Motor neuron (in vitro differentiated cells): ENCODE measurements at regions not wholly inside any gene's neighbourhood (a gene's known extent, or its start where the extent isn't known, plus 50 kb on each side); places are given as distances from the start of the nearest gene placed in this dataset.
"Not testable (repeated sequence)": the region's sequence is repeated elsewhere in the genome, so short reads cannot be mapped to it uniquely, and the experiment has no call there.

Source experiments
- ATAC-seq, 8 experiments: fragments of 200-7000 bp; cut with Tn5 transposase; replicated peaks in 6 of 8; 2 replicates each; pipeline ENCODE4 v1.8.0; 2021; ENCODE audit warnings: mild to moderate bottlenecking in 8 of 8, moderate library complexity in 8 of 8
- H3K27ac ChIP-seq, 2 donors: fragments of 250-450 bp; sonication (Bioruptor Pico); 2 replicates each; pipeline ENCODE4 v1.9.0; 2021; ENCODE audit warnings: antibody characterized with exemption in 2 of 2, mild to moderate bottlenecking in 2 of 2, moderate library complexity in 1 of 2
- H3K4me1 ChIP-seq, 2 donors: fragments of 250-450 bp; sonication (Bioruptor Pico); replicated peaks in 1 of 2; 2 replicates each; pipeline ENCODE4 v1.6.1; 2021; ENCODE audit warnings: antibody characterized with exemption in 2 of 2, mild to moderate bottlenecking in 2 of 2, moderate library complexity in 1 of 2
- H3K4me3 ChIP-seq, 5 donors: fragments of 250-450 bp; sonication (Bioruptor Pico); 2 replicates each; pipeline ENCODE4 v1.9.0; 2021; ENCODE audit warnings: antibody characterized with exemption in 5 of 5, mild to moderate bottlenecking in 5 of 5, moderate library complexity in 4 of 5
- WGBS, 10 experiments: fragments of 450-650 bp; shearing (Covaris generic); methylation state at CpG; one replicate each; pipeline ENCODE4 v1.0.0; 2022; 5-methylcytosine and 5-hydroxymethylcytosine counted together
- in situ Hi-C, 9 experiments: fragments of 400-800 bp; cut with MboI; loops; one replicate each; pipeline ENCODE4 v1.15.0; 2021; ENCODE audit warnings: low sequenced_read_pairs in 9 of 9, low pct_unique_long_range_greater_than_20kb in 2 of 9; ENCODE audit not compliant: unreplicated experiment in 9 of 9

DNA sequence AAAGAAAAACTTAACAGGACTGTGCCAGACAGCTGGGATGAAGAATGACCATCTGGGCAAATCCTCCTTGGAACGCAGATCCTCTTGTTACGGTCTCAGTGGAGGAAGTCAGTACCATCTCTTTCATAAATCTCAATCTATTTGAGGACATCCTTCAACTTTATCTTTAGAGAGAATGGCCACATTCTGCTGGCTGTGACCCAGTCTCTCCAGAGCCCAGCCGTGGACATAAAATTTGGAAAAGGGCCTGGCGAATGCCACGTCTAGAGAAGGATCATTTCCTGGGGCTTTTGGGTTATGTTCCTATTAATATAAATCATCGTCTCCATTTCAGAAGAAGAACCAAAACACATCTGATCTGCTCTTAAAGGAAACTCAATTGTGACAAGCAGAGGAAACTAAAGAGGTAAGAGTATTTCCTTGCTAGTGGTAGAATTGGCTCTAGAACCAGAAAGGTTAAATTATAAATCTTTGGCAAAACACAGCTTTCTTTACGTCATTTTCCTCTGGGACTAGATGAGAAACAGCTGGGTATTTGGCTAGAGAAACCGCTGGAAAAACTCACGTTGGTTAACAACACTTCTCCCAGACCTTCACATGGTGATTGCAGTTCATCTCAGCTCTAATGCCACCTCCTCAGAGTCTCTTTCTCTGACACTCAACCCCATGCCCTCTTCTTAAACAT lies 164.7 kb downstream of the CHIC2 start:
- 19 to 100% (median 80%) methylated on average over 1 to 9 of the region's 9 CpGs for WGBS, 10 experiments
- no peak overlapping the region for H3K27ac ChIP-seq
- H3K4me3 ChIP-seq, result no peak overlapping the region
- ATAC-seq, result no peak
- no peaks in the 10 kb centered on the region for H3K4me1 ChIP-seq
- in situ Hi-C loops, result loop anchor here in 8 of 9 experiments (10.0 to 25.0 kb wide), 6 partner anchors 187 to 887 kb away; partner anchors contain the start of gene PDGFRA (in 1 of the 8)

DNA sequence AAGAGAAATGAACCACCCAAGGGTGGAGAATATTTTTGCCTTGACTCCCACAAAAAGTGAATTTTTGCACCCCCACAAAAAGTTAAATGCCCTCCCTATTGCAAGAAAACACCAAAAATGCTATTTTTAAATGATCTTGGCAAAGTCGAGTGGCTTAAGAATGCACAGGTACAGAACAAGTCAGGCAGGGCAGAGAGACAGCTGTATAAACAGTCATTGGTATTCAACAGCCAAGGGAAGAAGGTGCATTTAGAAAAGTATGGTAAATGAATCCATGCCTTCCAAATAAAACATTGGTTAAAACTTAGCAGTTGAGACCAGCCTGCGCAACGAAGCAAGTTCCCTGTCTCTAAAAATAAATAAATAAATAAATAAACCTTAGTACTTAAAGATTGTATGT lies 169.3 kb downstream of the CHIC2 start:
- no peak overlapping the region for H3K4me3 ChIP-seq
- ATAC-seq, result no peak
- in situ Hi-C loops, result no loop called here
- H3K4me1 ChIP-seq, result no peaks in the 10 kb centered on the region
- H3K27ac ChIP-seq, result no peak overlapping the region
- WGBS, 10 experiments, result 29 to 100% (median 83%) methylated on average over 1 to 3 of the region's 3 CpGs

DNA sequence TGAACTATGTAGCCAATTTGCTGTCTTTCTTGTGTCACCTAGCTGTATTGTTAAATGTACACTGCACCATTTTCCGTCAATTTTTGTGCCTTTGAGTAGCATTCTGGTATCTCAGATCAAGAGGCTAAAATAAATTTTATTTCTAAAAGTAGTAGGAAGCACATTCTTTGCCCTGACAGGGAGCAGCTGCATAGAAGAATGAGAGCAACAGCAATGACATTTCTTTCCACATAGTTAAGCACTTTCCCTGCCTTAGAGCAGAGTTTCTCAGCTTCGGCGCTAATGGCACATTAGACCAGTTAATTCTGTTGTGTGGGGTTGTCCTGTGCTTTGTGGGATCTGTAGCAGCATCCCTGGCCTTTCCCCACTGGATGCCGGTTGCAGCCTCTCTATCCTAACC lies 173.9 kb downstream of the CHIC2 start:
- Histone ChIP-seq H3K27ac (no peak overlapping the region), H3K4me3 (no peak overlapping the region), H3K4me1 (no peaks in the 10 kb centered on the region)
- in situ Hi-C loops, result no loop called here
- ATAC-seq, result no peak
- 45 to 100% (median 80%) methylated on average over 1 to 3 of the region's 4 CpGs; no CpG with 5 or more reads in 1 of the 10 experiments for WGBS, 10 experiments

DNA sequence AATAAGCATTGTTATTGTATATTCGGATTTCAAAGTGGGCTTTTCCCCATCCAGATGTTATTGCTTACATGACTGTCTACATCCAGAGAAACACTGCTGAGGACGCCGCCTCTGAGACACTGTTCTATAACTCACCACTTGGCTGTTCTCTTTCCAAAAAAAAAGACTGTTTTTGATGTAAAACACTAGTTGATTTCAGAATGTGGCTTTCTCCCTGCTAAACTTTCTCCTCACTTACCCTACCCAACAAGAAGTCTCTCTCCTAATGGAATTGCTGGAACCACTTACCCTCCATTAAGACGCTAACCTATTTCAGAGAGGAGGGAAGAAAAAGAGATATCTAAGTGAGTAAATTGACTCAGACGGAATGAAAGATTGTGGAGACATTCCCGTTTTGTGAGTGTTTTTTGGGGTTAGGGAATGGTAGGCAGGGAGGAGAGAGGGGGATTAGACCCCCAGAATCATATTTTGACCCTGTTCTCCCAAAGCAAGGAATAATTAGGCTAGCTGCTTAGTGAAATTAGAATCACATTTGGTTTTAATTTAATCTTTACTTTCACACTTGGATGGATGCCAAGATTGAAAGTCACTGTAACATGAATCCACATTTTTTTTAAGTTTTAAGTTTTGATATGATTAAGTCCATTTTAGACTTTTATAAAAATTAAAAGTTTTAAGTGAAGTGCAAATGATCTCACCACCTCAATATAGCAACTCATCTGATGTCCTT lies 174.9 kb downstream of the CHIC2 start:
- Histone ChIP-seq H3K27ac (no peak overlapping the region), H3K4me3 (no peak overlapping the region), H3K4me1 (no peaks in the 10 kb centered on the region)
- WGBS, 10 experiments, result 20 to 86% (median 58%) methylated on average over 2 to 6 of the region's 6 CpGs; no CpG with 5 or more reads in 2 of the 10 experiments
- in situ Hi-C loops, result no loop called here
- ATAC-seq, result peak in 1 of 8 experiments; percentile 40

DNA sequence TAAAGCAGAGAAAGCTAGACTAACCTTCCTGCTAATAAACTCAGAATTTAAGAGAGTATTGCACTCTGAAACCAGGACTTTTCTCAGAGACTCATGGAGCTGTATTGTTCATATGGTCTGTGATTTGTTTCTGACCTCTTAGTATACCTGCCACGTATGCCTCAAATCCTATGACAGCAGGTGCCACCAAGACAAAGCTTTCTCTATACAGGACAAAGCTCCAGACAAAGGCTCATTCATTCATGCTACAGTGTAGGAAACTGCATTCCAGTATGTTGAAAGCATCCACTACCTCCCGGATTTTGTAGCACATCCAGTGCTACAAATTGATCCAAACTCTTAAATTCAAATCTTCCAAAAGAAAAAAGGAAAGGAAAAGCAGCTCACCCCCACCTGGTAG lies 178.3 kb downstream of the CHIC2 start:
- Histone ChIP-seq H3K4me1 (no peaks in the 10 kb centered on the region), H3K4me3 (no peak overlapping the region), H3K27ac (no peak overlapping the region)
- no peak for ATAC-seq
- 0 to 80% (median 36%) methylated on average over 1 to 2 of the region's 2 CpGs; no CpG with 5 or more reads in 2 of the 10 experiments for WGBS, 10 experiments
- in situ Hi-C loops, result no loop called here

DNA sequence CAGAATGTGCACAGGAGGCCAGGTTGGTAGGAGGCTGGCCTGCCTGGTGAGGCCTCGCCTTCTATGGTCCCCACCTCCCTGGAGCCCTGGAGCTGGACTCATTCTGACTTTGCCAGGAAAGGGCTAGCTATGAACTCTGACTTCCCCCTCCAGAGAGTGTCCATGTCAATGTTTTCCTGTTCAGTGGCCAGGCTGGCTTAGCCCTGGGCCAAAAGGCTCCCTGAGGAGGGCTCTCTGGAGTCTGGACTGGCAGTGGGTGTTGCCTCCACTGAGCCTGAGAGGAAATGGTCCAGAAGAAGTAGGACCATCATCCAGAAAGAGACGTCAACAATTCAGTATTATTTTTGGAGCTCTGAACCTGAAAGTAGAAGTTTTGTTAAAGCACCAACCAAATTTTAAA lies 178.7 kb downstream of the CHIC2 start:
- Histone ChIP-seq H3K4me1 (no peaks in the 10 kb centered on the region), H3K27ac (no peak overlapping the region), H3K4me3 (no peak overlapping the region)
- 40 to 79% (median 67%) methylated on average over 1 to 2 of the region's 2 CpGs; no CpG with 5 or more reads in 5 of the 10 experiments for WGBS, 10 experiments
- ATAC-seq, result no peak
- in situ Hi-C loops, result no loop called here

DNA sequence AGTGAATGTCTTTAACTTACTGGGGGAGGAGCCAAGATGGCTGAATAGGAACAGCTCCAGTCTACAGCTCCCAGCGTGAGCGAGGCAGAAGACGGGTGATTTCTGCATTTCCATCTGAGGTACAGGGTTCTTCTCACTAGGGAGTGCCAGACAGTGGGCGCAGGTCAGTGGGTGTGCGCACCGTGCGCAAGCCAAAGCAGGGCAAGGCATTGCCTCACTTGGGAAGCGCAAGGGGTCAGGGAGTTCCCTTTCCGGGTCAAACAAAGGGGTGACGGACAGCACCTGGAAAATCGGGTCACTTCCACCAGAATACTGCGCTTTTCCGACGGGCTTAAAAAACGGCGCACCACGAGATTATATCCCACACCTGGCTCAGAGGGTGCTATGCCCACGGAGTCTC lies 187.3 kb downstream of the CHIC2 start:
- in situ Hi-C loops, ATAC-seq, H3K4me3 ChIP-seq, H3K4me1 ChIP-seq, H3K27ac ChIP-seq: not testable (repeated sequence)
- 87 to 93% methylated on average over 3 of the region's 18 CpGs; no CpG with 5 or more reads in 8 of the 10 experiments for WGBS, 10 experiments

DNA sequence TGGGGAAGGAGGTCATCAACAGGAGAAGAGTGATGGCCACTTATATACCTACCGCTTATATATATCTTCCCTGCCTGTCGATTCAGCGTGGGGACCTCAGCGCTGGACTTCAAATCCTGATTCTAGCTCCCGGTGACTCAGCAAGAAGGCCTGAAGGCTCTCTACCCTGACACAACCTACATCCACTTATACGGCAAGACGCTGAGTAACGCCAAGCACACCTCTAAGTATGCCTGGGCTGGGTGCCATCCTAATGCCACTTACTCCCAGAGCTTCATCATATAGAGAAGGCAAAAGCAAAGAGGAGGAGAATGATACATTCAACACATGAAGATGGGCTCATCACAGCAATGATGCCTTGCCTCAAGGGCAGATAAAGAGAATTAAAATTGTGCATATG lies 198.3 kb downstream of the CHIC2 start:
- WGBS, 10 experiments, result 86 to 100% (median 100%) methylated on average over 1 to 8 of the region's 8 CpGs; no CpG with 5 or more reads in 3 of the 10 experiments
- no peak for ATAC-seq

DNA sequence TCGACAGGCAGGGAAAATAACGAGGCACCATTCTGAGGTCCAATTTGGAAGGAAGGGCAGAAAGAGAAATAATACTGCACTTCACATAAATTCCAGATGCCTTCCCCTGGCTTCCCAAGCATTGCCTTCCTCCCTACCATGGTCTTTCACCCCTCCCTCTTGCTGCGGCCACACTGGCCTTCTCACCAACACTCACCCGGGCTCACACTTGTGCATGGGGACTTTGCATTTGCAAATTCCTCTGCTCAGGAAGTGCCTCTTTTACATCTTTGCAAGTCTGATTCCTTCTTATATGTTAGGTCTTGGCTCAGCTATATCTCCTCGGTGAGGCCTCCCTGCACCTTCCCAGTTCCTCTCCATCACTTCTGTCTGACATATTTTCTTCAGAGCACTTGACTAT lies 199.4 kb downstream of the CHIC2 start:
- in situ Hi-C loops, result no loop called here
- WGBS, 10 experiments, result 0 to 100% (median 26%) methylated on average over 1 to 4 of the region's 5 CpGs; no CpG with 5 or more reads in 2 of the 10 experiments

More for the DNA sequence above, 198.3 kb downstream of the CHIC2 start:
- Histone ChIP-seq H3K4me3 (no peak overlapping the region), H3K4me1 (peaks cover 10 to 27% of the 10 kb centered on the region in 2 donors), H3K27ac (no peak overlapping the region)
- in situ Hi-C loops, result no loop called here

DNA sequence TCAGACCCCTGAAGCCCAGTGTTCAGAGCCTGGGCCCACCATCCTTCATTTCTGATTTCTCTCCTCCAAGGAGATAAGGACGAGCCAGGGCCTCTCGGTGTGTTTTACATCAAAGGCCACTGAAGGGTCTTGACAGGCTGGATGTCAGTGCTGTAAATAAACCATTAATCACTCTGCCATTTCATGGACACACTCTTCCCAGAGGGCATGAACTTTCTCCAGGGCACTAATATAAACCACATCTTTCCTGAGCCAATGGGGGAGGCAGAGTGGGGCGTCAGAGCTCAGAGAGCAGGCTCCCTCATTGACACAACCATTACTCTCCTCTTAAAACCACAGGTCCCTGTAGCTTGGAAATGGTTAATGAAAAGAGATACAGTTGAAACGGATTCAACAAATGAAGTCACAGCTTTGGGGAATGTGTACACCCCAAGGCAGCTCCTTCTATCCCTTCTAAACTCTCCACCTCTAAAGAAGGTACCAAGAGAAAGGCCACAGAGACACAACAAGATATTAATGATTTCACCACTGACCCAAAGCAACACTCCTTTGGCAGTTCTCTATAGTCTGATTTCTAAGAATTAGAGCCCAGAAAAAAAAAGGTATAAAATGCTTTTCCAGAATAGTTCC lies 200.6 kb downstream of the CHIC2 start:
- in situ Hi-C loops, result no loop called here
- Histone ChIP-seq H3K4me3 (no peak overlapping the region), H3K4me1 (peaks cover 10 to 27% of the 10 kb centered on the region in 2 donors), H3K27ac (peak overlapping the region in 1 of 2 donors; percentile 12)
- peak in 4 of 8 experiments; percentile 47 to 58 (median 56) for ATAC-seq
- 10 to 60% (median 21%) methylated on average over 2 to 3 of the region's 4 CpGs; no CpG with 5 or more reads in 3 of the 10 experiments for WGBS, 10 experiments

More for the DNA sequence above, 199.4 kb downstream of the CHIC2 start:
- Histone ChIP-seq H3K4me3 (no peak overlapping the region), H3K4me1 (peaks cover 10 to 27% of the 10 kb centered on the region in 2 donors), H3K27ac (no peak overlapping the region)
- ATAC-seq, result peak in 3 of 8 experiments; percentile 73 to 80 (median 76)

DNA sequence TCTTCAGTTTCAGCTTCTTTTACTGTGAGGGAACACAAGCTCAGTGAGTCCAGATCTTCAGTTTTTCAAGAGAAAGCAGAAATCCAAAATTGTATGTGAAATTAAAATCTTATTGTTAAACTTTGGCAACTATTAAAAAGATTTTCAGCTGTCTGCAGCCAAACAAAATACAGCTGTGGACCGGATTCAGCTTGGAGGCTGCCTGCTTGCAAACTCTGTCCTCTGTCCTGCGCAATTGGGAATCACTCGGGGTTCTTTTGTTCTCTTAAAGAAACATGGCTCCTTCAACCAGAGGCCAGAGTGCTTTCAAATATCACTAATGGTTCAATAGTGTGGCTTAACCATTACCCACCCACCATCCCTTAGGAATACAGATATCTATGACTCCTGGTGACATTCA lies 201.2 kb downstream of the CHIC2 start:
- Histone ChIP-seq H3K4me1 (peaks cover 10 to 27% of the 10 kb centered on the region in 2 donors), H3K4me3 (no peak overlapping the region), H3K27ac (peak overlapping the region in 1 of 2 donors; percentile 33)
- ATAC-seq, result peak in 1 of 8 experiments; percentile 6
- in situ Hi-C loops, result no loop called here
- WGBS, 10 experiments, result 0 to 100% (median 28%) methylated on average over 1 to 3 of the region's 3 CpGs

DNA sequence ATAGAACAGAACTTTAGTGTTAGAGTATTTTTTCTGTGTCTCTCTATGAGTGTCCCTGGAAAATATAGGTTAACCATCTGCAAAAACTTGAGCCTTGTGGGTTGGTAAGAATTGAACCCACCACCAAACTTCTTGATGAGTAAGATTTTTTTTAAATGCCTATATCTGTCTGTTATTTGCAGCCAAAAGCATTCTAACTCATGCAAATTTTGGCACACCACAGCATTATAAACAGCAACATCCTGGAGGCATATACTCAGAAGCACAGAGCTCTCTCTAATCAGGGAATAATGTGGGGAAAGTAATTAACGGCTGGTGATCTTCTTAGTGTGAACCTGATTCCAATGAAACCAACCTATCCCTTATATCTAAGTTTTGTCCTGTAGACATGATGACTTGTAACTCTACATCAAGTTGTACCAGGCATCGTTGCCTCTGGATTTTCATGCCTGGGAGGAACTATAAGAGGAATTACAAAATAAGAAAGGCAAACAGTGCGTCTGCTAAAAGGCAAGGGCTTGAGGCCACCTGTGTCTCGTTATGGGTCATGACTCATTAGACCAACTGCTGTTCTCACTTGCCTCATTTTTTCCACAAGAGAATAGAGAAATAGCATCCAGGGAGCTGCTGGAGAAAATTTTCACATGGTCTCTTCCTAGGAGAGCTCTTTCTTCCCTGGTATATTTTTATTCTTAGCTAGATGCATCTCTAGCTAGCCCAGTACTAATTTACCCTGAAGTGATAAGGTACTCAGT lies 202.4 kb downstream of the CHIC2 start:
- peaks cover 10 to 27% of the 10 kb centered on the region in 2 donors for H3K4me1 ChIP-seq
- peak in 3 of 8 experiments; percentile 70 to 86 (median 79) for ATAC-seq
- H3K27ac ChIP-seq, result no peak overlapping the region
- 0 to 80% (median 36%) methylated on average over 1 to 4 of the region's 4 CpGs; no CpG with 5 or more reads in 1 of the 10 experiments for WGBS, 10 experiments
- in situ Hi-C loops, result no loop called here
- H3K4me3 ChIP-seq, result no peak overlapping the region
